GM23338 (cell line): ENCODE measurements at regions not wholly inside any gene's neighbourhood (a gene's known extent, or its start where the extent isn't known, plus 50 kb on each side); places are given as distances from the start of the nearest gene placed in this dataset.

Experiments
- ATAC-seq: fragments of 200-7000 bp; cut with Tn5 transposase; 3 replicates; pipeline ENCODE4 v1.9.1; 2020
- DNase-seq: peaks from one replicate; pipeline ENCODE4 v3.0.0-alpha.2; 2015; ENCODE audit warnings: low spot score
- H2AFZ ChIP-seq: fragments of 200-600 bp; sonication (generic); 2 replicates; pipeline ENCODE4 v1.8.0; 2016; ENCODE audit warnings: antibody characterized with exemption, mild to moderate bottlenecking, moderate library complexity
- H3F3A ChIP-seq: fragments of 200-600 bp; sonication (generic); replicated peaks from 2 replicates; pipeline ENCODE4 v1.8.0; 2017; ENCODE audit warnings: antibody characterized with exemption, mixed run types, low read depth
- H3K27ac ChIP-seq: fragments of 200-600 bp; sonication (generic); 2 replicates; pipeline ENCODE4 v1.6.1; 2016; ENCODE audit warnings: low read depth
- H3K27me3 ChIP-seq: fragments of 200-600 bp; sonication (generic); 2 replicates; pipeline ENCODE4 v1.8.0; 2016; ENCODE audit warnings: mild to moderate bottlenecking, mixed run types, moderate library complexity; ENCODE audit not compliant: insufficient read depth
- H3K36me3 ChIP-seq: fragments of 200-600 bp; sonication (generic); 2 replicates; pipeline ENCODE4 v1.8.0; 2016; ENCODE audit warnings: mild to moderate bottlenecking; ENCODE audit not compliant: insufficient read depth
- H3K4me1 ChIP-seq: fragments of 200-600 bp; sonication (generic); 2 replicates; pipeline ENCODE4 v1.8.0; 2016; ENCODE audit warnings: mild to moderate bottlenecking, moderate library complexity; ENCODE audit not compliant: insufficient read depth
- H3K4me2 ChIP-seq: fragments of 200-600 bp; sonication (generic); 2 replicates; pipeline ENCODE4 v1.7.1; 2017; ENCODE audit warnings: mixed run types
- H3K4me3 ChIP-seq: fragments of 200-600 bp; sonication (generic); 2 replicates; pipeline ENCODE4 v1.6.1; 2016; ENCODE audit warnings: mixed run types
- H3K79me2 ChIP-seq: fragments of 200-600 bp; sonication (generic); replicated peaks from 2 replicates; pipeline ENCODE4 v1.8.0; 2017; ENCODE audit warnings: mild to moderate bottlenecking; ENCODE audit not compliant: insufficient read depth
- H3K9me2 ChIP-seq: fragments of 200-600 bp; sonication (generic); 2 replicates; pipeline ENCODE4 v1.8.0; 2017; ENCODE audit not compliant: insufficient read depth
- H4K20me1 ChIP-seq: fragments of 200-600 bp; sonication (generic); replicated peaks from 2 replicates; pipeline ENCODE4 v1.8.0; 2017; ENCODE audit warnings: mild to moderate bottlenecking; ENCODE audit not compliant: insufficient read depth
- H3K27ac Mint-ChIP-seq: 2 replicates; pipeline ENCODE4 v1.8.0; 2020; ENCODE audit warnings: inconsistent platforms, mild to moderate bottlenecking, moderate library complexity, mixed read lengths
- H3K27me3 Mint-ChIP-seq: 3 replicates; pipeline ENCODE4 v1.8.0; 2022; ENCODE audit warnings: low read depth, mild to moderate bottlenecking, moderate library complexity, mixed read lengths, inconsistent platforms; ENCODE audit not compliant: insufficient read depth, poor library complexity
- H3K36me3 Mint-ChIP-seq: 3 replicates; pipeline ENCODE4 v1.8.0; 2021; ENCODE audit warnings: low read depth, mild to moderate bottlenecking, inconsistent platforms, moderate library complexity, mixed read lengths
- H3K4me1 Mint-ChIP-seq: 3 replicates; pipeline ENCODE4 v1.8.0; 2020; ENCODE audit warnings: mild to moderate bottlenecking, inconsistent platforms, mixed read lengths
- H3K4me3 Mint-ChIP-seq: 3 replicates; pipeline ENCODE4 v1.8.0; 2021; ENCODE audit warnings: moderate library complexity, mild to moderate bottlenecking, inconsistent platforms, mixed read lengths
- H3K9me3 Mint-ChIP-seq: 3 replicates; pipeline ENCODE4 v1.8.0; 2020; ENCODE audit warnings: moderate library complexity, mild to moderate bottlenecking, inconsistent platforms, mixed read lengths
- CREB1 ChIP-seq: fragments of 250-450 bp; sonication (Bioruptor Pico); IDR thresholded peaks from 2 replicates; pipeline ENCODE4 v1.5.0; 2020; ENCODE audit warnings: low read depth, mild to moderate bottlenecking, moderate library complexity
- CTCF ChIP-seq, 2 experiments: fragments of 200-600 bp in 1 of 2; sonication (generic) in 1 of 2; conservative IDR thresholded peaks; 2 replicates each; pipeline versions ENCODE4 v1.5.1 to v1.6.1; 2016 to 2017; ENCODE audit warnings: antibody characterized with exemption in 2 of 2, low read depth in 2 of 2, mild to moderate bottlenecking in 2 of 2, moderate library complexity in 1 of 2
- EZH2 ChIP-seq: fragments of 200-600 bp; sonication (generic); IDR thresholded peaks from one replicate; pipeline ENCODE4 v1.8.0; 2017; ENCODE audit warnings: antibody characterized with exemption, mild to moderate bottlenecking, low read depth; ENCODE audit not compliant: unreplicated experiment
- EZH2phosphoT487 ChIP-seq: fragments of 200-600 bp; sonication (generic); IDR thresholded peaks from one replicate; pipeline ENCODE4 v1.8.1; 2018; ENCODE audit warnings: antibody characterized with exemption; ENCODE audit not compliant: unreplicated experiment
- JUNB ChIP-seq: IDR thresholded peaks from one replicate; pipeline ENCODE4 v1.6.1; 2016; ENCODE audit warnings: antibody characterized with exemption; ENCODE audit not compliant: unreplicated experiment
- POLR2AphosphoS5 ChIP-seq: IDR thresholded peaks from 2 replicates; pipeline ENCODE4 v1.6.1; 2016; ENCODE audit warnings: antibody characterized with exemption, low read depth
- REST ChIP-seq: IDR thresholded peaks from one replicate; pipeline ENCODE4 v1.6.1; 2018; ENCODE audit warnings: antibody characterized with exemption; ENCODE audit not compliant: unreplicated experiment
- STAT1 ChIP-seq: IDR thresholded peaks from one replicate; pipeline ENCODE4 v1.6.1; 2016; ENCODE audit warnings: antibody characterized with exemption; ENCODE audit not compliant: unreplicated experiment
- ZNF114 ChIP-seq: fragments of 250-450 bp; sonication (Bioruptor Pico); IDR thresholded peaks from 2 replicates; pipeline ENCODE4 v1.5.0; 2020; ENCODE audit warnings: mild to moderate bottlenecking, moderate library complexity
- ZNF331 ChIP-seq: fragments of 250-450 bp; sonication (Bioruptor Pico); IDR thresholded peaks from 2 replicates; pipeline ENCODE4 v1.5.0; 2020; ENCODE audit warnings: low read depth, mild to moderate bottlenecking, moderate library complexity

- Mint-ChIP-seq H3K27me3 (peaks cover 2% of the 10 kb centered on the region), H3K4me1 (peaks cover 15% of the 10 kb centered on the region), H3K4me3 (no peak overlapping the region), H3K27ac (no peak overlapping the region), H3K36me3 (no peaks in the 10 kb centered on the region), H3K9me3 (no peaks in the 10 kb centered on the region; the same call in 2 of the 3 replicates)
- Histone ChIP-seq H3K4me2 (no peak overlapping the region), H3K79me2 (no peaks in the 10 kb centered on the region), H4K20me1 (no peaks in the 10 kb centered on the region), H3F3A (no peaks in the 10 kb centered on the region), H3K27me3 (no peaks in the 10 kb centered on the region), H3K4me3 (no peak overlapping the region), H3K36me3 (no peaks in the 10 kb centered on the region), H3K9me2 (0 out of 2 replicates have a peak, but pooled peaks cover 2% of the 10 kb centered on the region), H3K4me1 (no peaks in the 10 kb centered on the region), H3K27ac (no peak overlapping the region), H2AFZ (no peak overlapping the region)
- no peak for ATAC-seq
- TF ChIP-seq CTCF (conservative IDR thresholded peaks at IDR 0.05; ENCODE audit: low read depth in 2 of 2) (peak in 1 of 2 experiments; percentile 20; a peak in 1 of 4 replicates), CREB1 (CRISPR knock-in tag) (no peak)
- DNase-seq: no peak
Observed at GRCh38 chr15:69955240-69955894, 142.3 kb downstream of the TLE3 start.

- ATAC-seq (no peak), DNase-seq (no peak)
- H3K36me3 Mint-ChIP-seq: no peaks in the 10 kb centered on the region
- peaks cover 15% of the 10 kb centered on the region for H3K4me1 Mint-ChIP-seq
- no peaks in the 10 kb centered on the region; the same call in 2 of the 3 replicates for H3K9me3 Mint-ChIP-seq
- no peak overlapping the region for H2AFZ ChIP-seq
- H3K9me2 ChIP-seq: 0 out of 2 replicates have a peak, but pooled peaks cover 2% of the 10 kb centered on the region
- H3K4me3 Mint-ChIP-seq: no peak overlapping the region
- H3K27ac Mint-ChIP-seq: no peak overlapping the region
- no peaks in the 10 kb centered on the region for H4K20me1 ChIP-seq
- H3K36me3 ChIP-seq: no peaks in the 10 kb centered on the region
- H3K4me2 ChIP-seq: no peak overlapping the region
- H3K27ac ChIP-seq: no peak overlapping the region
- no peaks in the 10 kb centered on the region for H3K4me1 ChIP-seq
- H3K27me3 Mint-ChIP-seq: peaks cover 2% of the 10 kb centered on the region
- H3K27me3 ChIP-seq: no peaks in the 10 kb centered on the region
- no peaks in the 10 kb centered on the region for H3F3A ChIP-seq
- H3K4me3 ChIP-seq: no peak overlapping the region
- no peaks in the 10 kb centered on the region for H3K79me2 ChIP-seq
- TF ChIP-seq JUNB (no peak), STAT1 (no peak), REST (no peak), POLR2AphosphoS5 (no peak), EZH2 (no peak), CREB1 (CRISPR knock-in tag) (no peak), ZNF114 (CRISPR knock-in tag) (no peak), ZNF331 (no peak), EZH2phosphoT487 (no peak), CTCF (conservative IDR thresholded peaks at IDR 0.05; ENCODE audit: low read depth in 2 of 2) (no peak)
Observed at GRCh38 chr15:69956417-69956816, 141.3 kb downstream of the TLE3 start.
